ENCODE measurements at regions not wholly inside any gene's neighbourhood (a gene's known extent, or its start where the extent isn't known, plus 50 kb on each side); places are given as distances from the start of the nearest gene placed in this dataset.

DNA sequence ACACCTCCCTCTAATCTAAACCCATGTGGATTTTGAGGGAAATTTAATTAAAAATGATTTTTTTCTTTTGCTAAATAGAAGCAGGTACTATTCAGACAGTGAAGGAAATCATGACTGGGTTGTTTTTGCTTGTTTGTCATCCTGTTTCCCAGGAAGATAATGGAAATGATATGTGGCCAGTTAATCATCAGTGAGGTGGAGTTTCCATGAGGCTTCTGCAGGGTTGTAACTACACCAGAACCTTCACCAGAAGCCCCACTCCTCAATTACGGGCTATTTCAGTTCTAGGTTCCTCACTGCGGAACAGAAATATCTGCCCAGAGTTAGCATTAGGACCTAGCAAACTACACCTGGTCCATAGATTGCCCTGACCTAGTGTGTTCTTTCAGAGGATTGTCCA is 394.0 kb downstream of the DLEU7 start:
- TF ChIP-seq EP300 (IDR thresholded peaks at IDR 0.05) = no peak
- TF ChIP-seq, protein P1, sequence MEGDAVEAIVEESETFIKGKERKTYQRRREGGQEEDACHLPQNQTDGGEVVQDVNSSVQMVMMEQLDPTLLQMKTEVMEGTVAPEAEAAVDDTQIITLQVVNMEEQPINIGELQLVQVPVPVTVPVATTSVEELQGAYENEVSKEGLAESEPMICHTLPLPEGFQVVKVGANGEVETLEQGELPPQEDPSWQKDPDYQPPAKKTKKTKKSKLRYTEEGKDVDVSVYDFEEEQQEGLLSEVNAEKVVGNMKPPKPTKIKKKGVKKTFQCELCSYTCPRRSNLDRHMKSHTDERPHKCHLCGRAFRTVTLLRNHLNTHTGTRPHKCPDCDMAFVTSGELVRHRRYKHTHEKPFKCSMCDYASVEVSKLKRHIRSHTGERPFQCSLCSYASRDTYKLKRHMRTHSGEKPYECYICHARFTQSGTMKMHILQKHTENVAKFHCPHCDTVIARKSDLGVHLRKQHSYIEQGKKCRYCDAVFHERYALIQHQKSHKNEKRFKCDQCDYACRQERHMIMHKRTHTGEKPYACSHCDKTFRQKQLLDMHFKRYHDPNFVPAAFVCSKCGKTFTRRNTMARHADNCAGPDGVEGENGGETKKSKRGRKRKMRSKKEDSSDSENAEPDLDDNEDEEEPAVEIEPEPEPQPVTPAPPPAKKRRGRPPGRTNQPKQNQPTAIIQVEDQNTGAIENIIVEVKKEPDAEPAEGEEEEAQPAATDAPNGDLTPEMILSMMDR (IDR thresholded peaks at IDR 0.05) = no peak

Data from esophagus muscularis mucosa (tissue), 3 donors.